ENCODE measurements at regions not wholly inside any gene's neighbourhood (a gene's known extent, or its start where the extent isn't known, plus 50 kb on each side); places are given as distances from the start of the nearest gene placed in this dataset.

DNA sequence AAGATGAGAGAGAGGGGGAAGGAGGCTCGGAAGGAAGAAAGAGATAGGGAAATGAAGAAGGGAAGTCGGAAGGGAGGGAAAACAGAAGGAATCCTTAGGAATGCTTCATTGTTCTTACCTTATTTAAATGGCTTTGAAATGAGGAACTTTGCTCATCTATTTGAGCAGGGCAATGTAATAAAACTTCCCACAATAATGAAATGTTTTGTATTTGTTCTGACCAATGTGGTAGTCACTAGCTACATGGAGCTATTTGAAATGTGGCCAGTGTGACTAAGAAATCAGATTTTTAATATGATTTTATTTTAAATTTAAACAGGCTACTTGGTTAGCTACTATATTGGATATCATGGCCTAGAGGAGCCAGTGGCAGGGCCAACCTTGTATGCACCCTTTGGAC, 510.6 kb downstream of the HTR7 start:
- Histone ChIP-seq H3K36me3 (replicated peaks in 1 of 2; ENCODE audit: insufficient read depth in 1 of 2, low read depth in 2 of 2) (no peaks in the 10 kb centered on the region), H3K4me1 (no peaks in the 10 kb centered on the region), H3K9me3 (no peaks in the 10 kb centered on the region), H3K4me3 (no peak overlapping the region), H3K27ac (no peak overlapping the region), H3K27me3 (no peaks in the 10 kb centered on the region)
- TF ChIP-seq POLR2A (IDR thresholded peaks at IDR 0.05) (no peak), CTCF (IDR thresholded peaks at IDR 0.05) (no peak)
- ATAC-seq (no peak), DNase-seq (no peak)
- intact Hi-C loops (cut with DNase I): no loop called here
- 51 to 70% methylated on average over 2 of the region's 2 CpGs for WGBS, 2 donors

DNA sequence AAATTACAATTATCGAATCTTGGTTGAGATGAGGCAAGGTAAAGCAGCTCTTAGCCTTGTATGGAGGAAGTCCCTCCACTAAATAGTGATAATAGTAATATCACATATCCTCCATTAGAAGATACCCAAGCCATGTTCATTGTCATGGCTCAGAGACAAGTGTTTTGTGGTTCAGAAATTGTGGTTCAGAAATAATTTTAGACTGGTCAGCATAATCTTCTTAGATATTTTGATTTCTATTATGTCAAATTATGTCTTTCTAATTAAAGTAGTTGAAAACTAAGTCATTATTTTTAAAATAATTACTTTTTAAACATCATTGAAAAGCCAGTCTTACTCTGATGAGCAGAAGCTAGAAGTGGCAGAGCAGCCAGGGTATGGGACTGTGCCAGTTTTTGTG, 507.7 kb downstream of the HTR7 start:
- H3K4me1 ChIP-seq: no peaks in the 10 kb centered on the region
- H3K36me3 ChIP-seq (replicated peaks in 1 of 2; ENCODE audit: insufficient read depth in 1 of 2, low read depth in 2 of 2): no peaks in the 10 kb centered on the region
- 68 to 90% methylated on average over 1 of the region's 1 CpG for WGBS, 2 donors
- no peak overlapping the region for H3K4me3 ChIP-seq
- no peaks in the 10 kb centered on the region for H3K9me3 ChIP-seq
- H3K27ac ChIP-seq: no peak overlapping the region
- no peak for DNase-seq
- TF ChIP-seq CTCF (IDR thresholded peaks at IDR 0.05) (no peak), POLR2A (IDR thresholded peaks at IDR 0.05) (no peak)
- ATAC-seq: no peak
- intact Hi-C loops (cut with DNase I): no loop called here
- no peaks in the 10 kb centered on the region for H3K27me3 ChIP-seq

DNA sequence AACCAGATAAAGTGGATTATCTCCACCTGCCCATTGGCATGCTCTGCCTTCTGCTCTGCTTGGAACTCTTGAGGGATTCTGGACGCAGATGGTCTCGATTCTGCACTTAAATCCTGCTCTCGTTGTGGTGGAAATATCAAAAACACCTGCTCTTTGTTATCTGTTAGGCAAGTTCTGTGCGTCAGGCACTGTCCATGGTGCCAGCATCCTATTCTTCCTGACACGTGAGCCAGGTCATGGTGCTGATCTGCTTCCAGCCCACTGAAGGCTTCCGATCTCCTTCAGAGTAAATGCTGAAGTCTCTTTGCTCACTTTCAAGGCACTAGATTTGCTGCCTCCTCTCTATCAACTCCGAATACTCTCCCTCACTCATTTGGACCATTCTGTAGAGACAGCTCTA, 505.6 kb downstream of the HTR7 start:
- no peak for TF ChIP-seq CTCF (IDR thresholded peaks at IDR 0.05)
- TF ChIP-seq POLR2A (IDR thresholded peaks at IDR 0.05): no peak
- Histone ChIP-seq H3K36me3 (replicated peaks in 1 of 2; ENCODE audit: insufficient read depth in 1 of 2, low read depth in 2 of 2) (no peaks in the 10 kb centered on the region), H3K4me3 (no peak overlapping the region), H3K4me1 (no peaks in the 10 kb centered on the region), H3K27ac (no peak overlapping the region), H3K27me3 (no peaks in the 10 kb centered on the region), H3K9me3 (no peaks in the 10 kb centered on the region)
- 41 to 48% methylated on average over 7 of the region's 7 CpGs for WGBS, 2 donors
- intact Hi-C loops (cut with DNase I): no loop called here
- DNase-seq (no peak), ATAC-seq (no peak)

GRCh38 chr10:90354914-90355313, 502.9 kb downstream of the HTR7 start:
- Histone ChIP-seq H3K9me3 (no peaks in the 10 kb centered on the region), H3K4me1 (no peaks in the 10 kb centered on the region), H3K27me3 (no peaks in the 10 kb centered on the region), H3K36me3 (replicated peaks in 1 of 2; ENCODE audit: insufficient read depth in 1 of 2, low read depth in 2 of 2) (no peaks in the 10 kb centered on the region), H3K4me3 (no peak overlapping the region), H3K27ac (no peak overlapping the region)
- intact Hi-C loops (cut with DNase I): no loop called here
- WGBS, 2 donors: 51 to 53% methylated on average over 4 of the region's 4 CpGs
- TF ChIP-seq CTCF (IDR thresholded peaks at IDR 0.05) (no peak), POLR2A (IDR thresholded peaks at IDR 0.05) (no peak)
- no peak for DNase-seq
- ATAC-seq: no peak

DNA sequence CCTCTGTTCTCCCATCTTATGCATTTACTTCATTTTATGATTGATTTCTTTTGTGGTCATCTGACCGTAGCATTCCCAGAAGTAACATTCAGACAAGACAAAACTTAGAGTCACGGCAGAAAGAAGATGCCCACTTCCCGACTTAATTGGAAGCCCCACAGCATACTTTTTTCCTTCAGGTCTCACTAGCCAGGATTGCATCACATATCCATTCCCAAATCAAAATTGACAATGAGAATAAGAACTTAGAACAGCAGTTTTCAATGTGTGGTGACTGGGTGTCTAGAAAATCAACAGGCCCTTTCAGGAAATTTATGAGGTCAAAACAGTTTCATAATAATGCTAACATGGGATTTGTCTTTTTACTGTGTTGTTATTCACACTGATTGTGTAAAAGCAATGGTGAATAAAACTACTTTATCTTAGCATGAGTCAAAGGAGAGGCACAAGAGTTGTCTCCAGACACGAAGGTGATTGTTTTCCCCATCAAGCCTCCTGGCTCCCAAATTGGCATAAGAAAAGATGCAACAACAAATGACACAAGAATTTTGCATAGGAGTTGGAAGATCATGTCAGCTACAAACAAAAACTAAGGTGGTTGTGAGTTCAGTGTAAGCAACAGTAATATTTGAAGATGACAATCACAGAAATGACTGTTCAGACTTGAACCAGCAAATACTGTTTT, 493.9 kb downstream of the HTR7 start:
- H3K27ac ChIP-seq: no peak overlapping the region
- ATAC-seq: no peak
- no peaks in the 10 kb centered on the region for H3K36me3 ChIP-seq (replicated peaks in 1 of 2; ENCODE audit: insufficient read depth in 1 of 2, low read depth in 2 of 2)
- no peak for TF ChIP-seq CTCF (IDR thresholded peaks at IDR 0.05)
- TF ChIP-seq POLR2A (IDR thresholded peaks at IDR 0.05): no peak
- intact Hi-C loops (cut with DNase I): no loop called here
- H3K4me1 ChIP-seq: no peaks in the 10 kb centered on the region
- H3K4me3 ChIP-seq: no peak overlapping the region
- H3K27me3 ChIP-seq: no peaks in the 10 kb centered on the region
- 53 to 61% methylated on average over 4 of the region's 4 CpGs for WGBS, 2 donors
- no peak for DNase-seq
- no peaks in the 10 kb centered on the region for H3K9me3 ChIP-seq

Measured in body of pancreas (tissue), 4 donors.